HCT116 (cell line): ENCODE measurements at regions not wholly inside any gene's neighbourhood (a gene's known extent, or its start where the extent isn't known, plus 50 kb on each side); places are given as distances from the start of the nearest gene placed in this dataset.

ENCODE experiments used
- ATAC-seq: fragments of 200-7000 bp; cut with Tn5 transposase; 2 replicates; pipeline ENCODE4 v1.9.1; 2020; ENCODE audit warnings: mild to moderate bottlenecking, moderate library complexity
- BruUV-seq: library from RNA; stranded (reverse); fragments of 400-500 nt; replicated peaks from 2 replicates; lab custom pipeline; 2021; lab: Mats Ljungman, UMichigan
- CTCF ChIA-PET: fragments of 300-600 bp; sonication (Branson Sonifier 250); formaldehyde crosslinking; loops from one replicate; lab custom pipeline; 2021; ENCODE audit warnings: antibody characterized with exemption; lab: Charles Lee
- POLR2A ChIA-PET: fragments of 300-600, 350-600 bp; sonication (Branson Sonifier 250); formaldehyde crosslinking; loops from one replicate; lab custom pipeline; 2021; ENCODE audit warnings: antibody characterized with exemption; lab: Charles Lee
- RAD21 ChIA-PET, 2 experiments: fragments of 300-600 bp; sonication (Branson Sonifier 250); formaldehyde crosslinking; loops; one replicate each; lab custom pipeline; 2023; ENCODE audit warnings: low total read pairs in 2 of 2; ENCODE audit not compliant: uncharacterized antibody in 2 of 2, unreplicated experiment in 2 of 2, low non-redundant PET in 1 of 2; lab: Charles Lee
- DNase-seq: peaks from one replicate; pipeline ENCODE4 v3.0.0-alpha.2; 2010; ENCODE audit warnings: low read depth, low spot score
- H2AFZ ChIP-seq: fragments of 200-600 bp; shearing (Covaris generic), sonication (generic); 2 replicates; pipeline ENCODE4 v1.6.1; 2017; ENCODE audit warnings: low read depth, mixed run types, mixed read lengths, antibody characterized with exemption, low read length; ENCODE audit not compliant: poor library complexity, severe bottlenecking
- H3K27ac ChIP-seq: 2 replicates; pipeline ENCODE4 v1.5.1; 2012; ENCODE audit warnings: low read depth, low read length
- H3K27me3 ChIP-seq: fragments of 200-600 bp; sonication (generic); 2 replicates; pipeline ENCODE4 v1.6.1; 2016; ENCODE audit warnings: mixed run types, low read length, mixed read lengths; ENCODE audit not compliant: insufficient read depth
- H3K36me3 ChIP-seq, 2 experiments: fragments of 200-500 bp in 1 of 2; fragments of 200-600 bp in 1 of 2; sonication (Bioruptor generic) in 1 of 2; sonication (generic) in 1 of 2; 2 replicates each; pipeline versions ENCODE4 v1.5.1 to v1.6.1; 2014 to 2016; ENCODE audit warnings: low read length in 2 of 2, inconsistent platforms in 1 of 2, mixed read lengths in 1 of 2, mixed run types in 1 of 2; ENCODE audit not compliant: insufficient read depth in 2 of 2, control insufficient read depth in 1 of 2
- H3K4me1 ChIP-seq, 2 experiments: fragments of 200-600 bp in 1 of 2; sonication (generic) in 1 of 2; 2 replicates each; pipeline versions ENCODE4 v1.5.1 to v1.6.1; 2012 to 2017; ENCODE audit warnings: low read length in 2 of 2, inconsistent platforms in 1 of 2, mild to moderate bottlenecking in 1 of 2, mixed read lengths in 1 of 2, mixed run types in 1 of 2, moderate library complexity in 1 of 2; ENCODE audit not compliant: insufficient read depth in 2 of 2, control insufficient read depth in 1 of 2
- H3K4me2 ChIP-seq: fragments of 200-600 bp; sonication (generic); 2 replicates; pipeline ENCODE4 v1.6.1; 2017; ENCODE audit warnings: mixed run types, low read length, mixed read lengths
- H3K4me3 ChIP-seq, 2 experiments: fragments of 200-600 bp in 1 of 2; sonication (generic) in 1 of 2; replicated peaks in 1 of 2; 2 replicates each; pipeline ENCODE4 v1.5.1; 2011 to 2016; ENCODE audit warnings: low read length in 2 of 2, control low read depth in 1 of 2, low read depth in 1 of 2, mild to moderate bottlenecking in 1 of 2, mixed read lengths in 1 of 2, mixed run types in 1 of 2
- H3K79me2 ChIP-seq: fragments of 200-600 bp; sonication (generic); 2 replicates; pipeline ENCODE4 v1.6.1; 2017; ENCODE audit warnings: mild to moderate bottlenecking, mixed run types, low read length, moderate library complexity, mixed read lengths; ENCODE audit not compliant: insufficient read depth
- H3K9ac ChIP-seq: fragments of 200-600 bp; sonication (generic); 2 replicates; pipeline ENCODE4 v1.6.1; 2016; ENCODE audit warnings: low read length, mixed read lengths
- H3K9me2 ChIP-seq: fragments of 200-600 bp; sonication (generic), shearing (Covaris generic); 2 replicates; pipeline ENCODE4 v1.6.1; 2017; ENCODE audit warnings: mixed run types, mild to moderate bottlenecking, moderate library complexity; ENCODE audit not compliant: insufficient read depth
- H3K9me3 ChIP-seq, 2 experiments: fragments of 200-500 bp in 1 of 2; fragments of 200-600 bp in 1 of 2; sonication (Bioruptor generic) in 1 of 2; sonication (generic) in 1 of 2; 2 replicates each; pipeline ENCODE4 v1.6.1; 2014 to 2017; ENCODE audit warnings: low read length in 2 of 2, mixed read lengths in 2 of 2, inconsistent platforms in 1 of 2, low read depth in 1 of 2, mild to moderate bottlenecking in 1 of 2, mixed run types in 1 of 2, moderate library complexity in 1 of 2; ENCODE audit not compliant: control insufficient read depth in 1 of 2, insufficient read depth in 1 of 2
- H4K20me1 ChIP-seq: fragments of 200-600 bp; sonication (generic), shearing (Covaris generic); 2 replicates; pipeline ENCODE4 v1.6.1; 2017; ENCODE audit warnings: mixed run types, mild to moderate bottlenecking, moderate library complexity; ENCODE audit not compliant: insufficient read depth
- CEBPB ChIP-seq: IDR thresholded peaks from 2 replicates; pipeline ENCODE4 v1.6.1; 2012; ENCODE audit warnings: low read depth
- EGR1 ChIP-seq: IDR thresholded peaks from 2 replicates; pipeline ENCODE4 v1.6.1; 2012; ENCODE audit warnings: low read depth
- ELF1 ChIP-seq: IDR thresholded peaks from 2 replicates; pipeline ENCODE4 v1.6.1; 2012; ENCODE audit warnings: low read depth, borderline replicate concordance
- FOSL1 ChIP-seq: IDR thresholded peaks from 2 replicates; pipeline ENCODE4 v1.6.1; 2012; ENCODE audit warnings: low read depth
- POLR2AphosphoS5 ChIP-seq: IDR thresholded peaks from 2 replicates; pipeline ENCODE4 v1.6.1; 2011; ENCODE audit warnings: mild to moderate bottlenecking, low read depth, low read length, moderate library complexity
- REST ChIP-seq: IDR thresholded peaks from 2 replicates; pipeline ENCODE4 v1.6.1; 2012; ENCODE audit warnings: low read depth
- SIN3A ChIP-seq: IDR thresholded peaks from 2 replicates; pipeline ENCODE4 v1.6.1; 2012; ENCODE audit warnings: low read depth
- SP1 ChIP-seq: IDR thresholded peaks from 2 replicates; pipeline ENCODE4 v1.6.1; 2012; ENCODE audit warnings: low read depth
- TCF7L2 ChIP-seq: IDR thresholded peaks from 2 replicates; pipeline ENCODE4 v1.7.0; 2011; ENCODE audit warnings: borderline replicate concordance, inconsistent platforms; ENCODE audit not compliant: insufficient read depth, insufficient read length; ENCODE audit errors: extremely low read depth
- ZBTB33 ChIP-seq: IDR thresholded peaks from 2 replicates; pipeline ENCODE4 v1.6.1; 2011; ENCODE audit warnings: mild to moderate bottlenecking, low read length, moderate library complexity; ENCODE audit not compliant: insufficient replicate concordance; ENCODE audit errors: extremely low read depth
- ZNF274 ChIP-seq: fragments of 200-500 bp; sonication (Bioruptor generic); IDR thresholded peaks from 2 replicates; pipeline ENCODE4 v1.6.1; 2014; ENCODE audit warnings: mild to moderate bottlenecking, low read depth, low read length, inconsistent platforms
- intact Hi-C: fragments of 100-400 bp; cut with micrococcal nuclease; formaldehyde crosslinking; loops from 2 replicates; pipeline ENCODE4 v1.10.0; 2022
- TF ChIP-seq, protein P1 (sequence below): IDR thresholded peaks from 2 replicates; pipeline ENCODE4 v1.6.1; 2012

GRCh38 chr11:45409587-45409986, 123.4 kb upstream of the SYT13 start:
- TF ChIP-seq CEBPB = no peak
- no peak for TF ChIP-seq SP1
- TF ChIP-seq ZNF274 = no peak
- TF ChIP-seq POLR2AphosphoS5 = no peak
- TF ChIP-seq TCF7L2 = no peak
- no peak for TF ChIP-seq REST
- TF ChIP-seq EGR1 = no peak
- TF ChIP-seq ELF1 = no peak
- TF ChIP-seq SIN3A = no peak
- TF ChIP-seq, protein P1, sequence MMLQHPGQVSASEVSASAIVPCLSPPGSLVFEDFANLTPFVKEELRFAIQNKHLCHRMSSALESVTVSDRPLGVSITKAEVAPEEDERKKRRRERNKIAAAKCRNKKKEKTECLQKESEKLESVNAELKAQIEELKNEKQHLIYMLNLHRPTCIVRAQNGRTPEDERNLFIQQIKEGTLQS = no peak
- no peak for TF ChIP-seq FOSL1
- no peak for TF ChIP-seq ZBTB33
- POLR2A ChIA-PET = no interaction called here

More at GRCh38 chr11:45409587-45409986, 123.4 kb upstream of the SYT13 start:
- intact Hi-C loops = loop anchor here (10.0 kb wide), 1 partner anchor 245 kb away; no protein-coding TSS in a partner anchor
- no peaks in the 10 kb centered on the region for H3K9me3 ChIP-seq
- H3K36me3 ChIP-seq = no peaks in the 10 kb centered on the region
- BruUV-seq = no TSS peak
- ChIA-PET CTCF (interaction anchor here (0.8 to 1.3 kb wide), 2 partner anchors 245 to 362 kb away, joined by 3 to 5 read pairs; no protein-coding TSS in a partner anchor), RAD21 (no interaction called here)
- H3K4me2 ChIP-seq = no peak overlapping the region
- no peak overlapping the region for H3K27ac ChIP-seq
- no peaks in the 10 kb centered on the region for H3K4me1 ChIP-seq
- H3K4me3 ChIP-seq = no peak overlapping the region
- no peak overlapping the region for H2AFZ ChIP-seq
- DNase-seq (no peak), ATAC-seq (no peak)
- no peaks in the 10 kb centered on the region for H3K79me2 ChIP-seq
- H3K27me3 ChIP-seq = peaks cover 58% of the 10 kb centered on the region
- no peaks in the 10 kb centered on the region for H3K9me2 ChIP-seq
- H3K9ac ChIP-seq = no peak overlapping the region
- no peaks in the 10 kb centered on the region for H4K20me1 ChIP-seq
